ENCODE measurements at regions not wholly inside any gene's neighbourhood (a gene's known extent, or its start where the extent isn't known, plus 50 kb on each side); places are given as distances from the start of the nearest gene placed in this dataset.

GRCh38 chr10:78853864-78854263 is 214.9 kb upstream of the ZMIZ1 start:
- TF ChIP-seq CTCF (IDR thresholded peaks at IDR 0.05) (no peak), POLR2A (IDR thresholded peaks at IDR 0.05) (no peak)

Data from thyroid gland (tissue), 4 donors.